SK-N-MC (cell line): ENCODE measurements at regions not wholly inside any gene's neighbourhood (a gene's known extent, or its start where the extent isn't known, plus 50 kb on each side); places are given as distances from the start of the nearest gene placed in this dataset.

Experiments used
- EZH2 ChIP-seq: fragments of 200-600 bp; sonication (generic); IDR thresholded peaks from one replicate; pipeline ENCODE4 v1.6.1; 2017; ENCODE audit warnings: antibody characterized with exemption
- POLR2AphosphoS5 ChIP-seq: IDR thresholded peaks from 2 replicates; pipeline ENCODE4 v1.6.1; 2012; ENCODE audit warnings: mild to moderate bottlenecking, low read depth, low read length, borderline replicate concordance

DNA sequence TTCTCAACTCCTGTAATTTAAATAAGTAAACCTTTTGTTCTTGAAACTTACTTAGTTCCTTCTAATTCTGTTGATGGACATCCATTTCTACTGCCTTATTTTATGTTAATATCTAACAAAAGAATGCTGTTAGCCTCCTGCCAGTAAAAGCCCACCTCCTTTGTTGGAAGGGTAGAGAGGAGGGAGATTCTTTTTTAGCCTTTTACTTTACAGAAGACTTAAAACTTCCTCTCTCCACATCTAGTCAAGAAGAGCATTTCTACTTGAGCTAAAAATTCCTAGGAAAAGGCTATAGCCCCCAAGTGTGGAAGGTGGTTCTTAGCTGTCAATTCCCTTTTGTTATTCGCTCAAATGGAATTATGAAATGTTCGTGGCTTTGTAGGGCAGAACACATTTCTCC is 118.7 kb downstream of the ZIC3 start:
- TF ChIP-seq POLR2AphosphoS5 (no peak), EZH2 (no peak)
